ENCODE measurements at regions not wholly inside any gene's neighbourhood (a gene's known extent, or its start where the extent isn't known, plus 50 kb on each side); places are given as distances from the start of the nearest gene placed in this dataset.
"Not testable (repeated sequence)": the region's sequence is repeated elsewhere in the genome, so short reads cannot be mapped to it uniquely, and the experiment has no call there.

- no peak for TF ChIP-seq BCL3 (IDR thresholded peaks at IDR 0.05)
Measured at GRCh38 chr6:142648526-142648925, 296.4 kb downstream of the HIVEP2 start (continued).

- H3K9me3 ChIP-seq; FAIRE-seq; POLR2A ChIA-PET; CTCF ChIA-PET; H3K4me3 ChIP-seq; DNase-seq (ENCODE audit: low read depth in 1 of 2, low spot score in 1 of 2); H3K4me1 ChIP-seq; H3K27ac ChIP-seq; H3K4me2 ChIP-seq; ATAC-seq: not testable (repeated sequence)
- 66% methylated on average over 6 of the region's 11 CpGs for WGBS (ENCODE audit: missing lambda C conversion rate)
Measured at GRCh38 chr6:142649438-142650234, 295.3 kb downstream of the HIVEP2 start.

- no peaks in the 10 kb centered on the region for H3K9me3 ChIP-seq
- ChIA-PET CTCF (interaction anchor here (0.9 kb wide), 1 partner anchor 156 kb away, joined by 4 read pairs; no protein-coding TSS in a partner anchor), POLR2A (no interaction called here)
- DNase-seq (ENCODE audit: low read depth in 1 of 2, low spot score in 1 of 2) (no peak), ATAC-seq (no peak), FAIRE-seq (no peak)
- WGBS (ENCODE audit: missing lambda C conversion rate), result 60% methylated on average over 3 of the region's 3 CpGs
- no peak overlapping the region for H3K27ac ChIP-seq
- TF ChIP-seq MAZ (IDR thresholded peaks at IDR 0.05; ENCODE audit: borderline replicate concordance, low read depth, low read length), result no peak
- TF ChIP-seq HDAC2 (IDR thresholded peaks at IDR 0.05), result no peak
- no peak for TF ChIP-seq MAX (IDR thresholded peaks at IDR 0.05)
- no peak for TF ChIP-seq PHF8 (IDR thresholded peaks at IDR 0.05; ENCODE audit: borderline replicate concordance, low read depth)
- TF ChIP-seq CEBPB (IDR thresholded peaks at IDR 0.05), result no peak
- no peak for TF ChIP-seq RARB (CRISPR knock-in tag; IDR thresholded peaks at IDR 0.05)
- no peak for TF ChIP-seq KDM1A (IDR thresholded peaks at IDR 0.05; ENCODE audit: low read depth)
- TF ChIP-seq RAD21 (conservative IDR thresholded peaks at IDR 0.05 in 1 of 2, IDR thresholded peaks at IDR 0.05 in 1 of 2), result no peak
- TF ChIP-seq HOXA7 (CRISPR knock-in tag; IDR thresholded peaks at IDR 0.05), result no peak
- TF ChIP-seq TP53 (CRISPR knock-in tag; IDR thresholded peaks at IDR 0.05), result no peak
- TF ChIP-seq, protein P1, sequence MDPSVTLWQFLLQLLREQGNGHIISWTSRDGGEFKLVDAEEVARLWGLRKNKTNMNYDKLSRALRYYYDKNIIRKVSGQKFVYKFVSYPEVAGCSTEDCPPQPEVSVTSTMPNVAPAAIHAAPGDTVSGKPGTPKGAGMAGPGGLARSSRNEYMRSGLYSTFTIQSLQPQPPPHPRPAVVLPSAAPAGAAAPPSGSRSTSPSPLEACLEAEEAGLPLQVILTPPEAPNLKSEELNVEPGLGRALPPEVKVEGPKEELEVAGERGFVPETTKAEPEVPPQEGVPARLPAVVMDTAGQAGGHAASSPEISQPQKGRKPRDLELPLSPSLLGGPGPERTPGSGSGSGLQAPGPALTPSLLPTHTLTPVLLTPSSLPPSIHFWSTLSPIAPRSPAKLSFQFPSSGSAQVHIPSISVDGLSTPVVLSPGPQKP (IDR thresholded peaks at IDR 0.05; ENCODE audit: low read depth, low read length), result no peak
- no peak for TF ChIP-seq ZSCAN20 (CRISPR knock-in tag; IDR thresholded peaks at IDR 0.05)
- TF ChIP-seq BHLHE40 (IDR thresholded peaks at IDR 0.05; ENCODE audit: low read depth, low read length), result no peak
- no peak for TF ChIP-seq RFX5 (IDR thresholded peaks at IDR 0.05)
- no peak for TF ChIP-seq SREBF2 (IDR thresholded peaks at IDR 0.05)
- TF ChIP-seq CHD4 (IDR thresholded peaks at IDR 0.05; ENCODE audit: borderline replicate concordance), result no peak
- TF ChIP-seq JUNB (IDR thresholded peaks at IDR 0.05), result no peak
- no peak for TF ChIP-seq RCOR1 (IDR thresholded peaks at IDR 0.05; ENCODE audit: low read depth, low read length)
- H3K4me1 ChIP-seq, result 0 out of 3 replicates have a peak, but pooled peaks cover 3% of the 10 kb centered on the region
- no peak overlapping the region for H3K4me3 ChIP-seq
- no peak overlapping the region for H3K4me2 ChIP-seq
Measured at GRCh38 chr6:142651384-142651783, 293.6 kb downstream of the HIVEP2 start.
